ENCODE measurements at regions not wholly inside any gene's neighbourhood (a gene's known extent, or its start where the extent isn't known, plus 50 kb on each side); places are given as distances from the start of the nearest gene placed in this dataset.
"Not testable (repeated sequence)": the region's sequence is repeated elsewhere in the genome, so short reads cannot be mapped to it uniquely, and the experiment has no call there.

- no peaks in the 10 kb centered on the region for H4K20me1 ChIP-seq (ENCODE audit: control insufficient read depth, insufficient read depth, low read depth, low read length)
- H3K27ac ChIP-seq (ENCODE audit: low read depth, low read length), result no peak overlapping the region
- H3K4me2 ChIP-seq (ENCODE audit: low read length), result no peak overlapping the region
- no peak overlapping the region for H3K4me3 ChIP-seq (ENCODE audit: low read length)
- TF ChIP-seq EZH2phosphoT487 (IDR thresholded peaks at IDR 0.05; ENCODE audit: borderline replicate concordance, low read length) (no peak), CTCF (IDR thresholded peaks at IDR 0.05; ENCODE audit: low read depth, low read length, poor library complexity, severe bottlenecking) (no peak)
- no peaks in the 10 kb centered on the region for H3F3A ChIP-seq (ENCODE audit: control insufficient read depth, insufficient read depth)
- H3K79me2 ChIP-seq (ENCODE audit: control insufficient read depth, low read length), result no peaks in the 10 kb centered on the region
- no peaks in the 10 kb centered on the region for H3K4me1 ChIP-seq (ENCODE audit: control insufficient read depth, low read length)
- H3K27me3 ChIP-seq (ENCODE audit: control insufficient read depth, low read length), result no peaks in the 10 kb centered on the region
- H3K9me2 ChIP-seq (replicated peaks; ENCODE audit: control insufficient read depth, low read length), result no peaks in the 10 kb centered on the region
- no peaks in the 10 kb centered on the region for H3K36me3 ChIP-seq (ENCODE audit: control insufficient read depth, low read length)
- H3K9me3 ChIP-seq (ENCODE audit: control insufficient read depth, insufficient read depth, low read length), result no peaks in the 10 kb centered on the region
Measured at GRCh38 chr22:47406180-47406834, 643.9 kb downstream of the TBC1D22A start.

GRCh38 chr22:47405222-47405621, 642.8 kb downstream of the TBC1D22A start:
- not testable (repeated sequence) for H4K20me1 ChIP-seq (ENCODE audit: control insufficient read depth, insufficient read depth, low read depth, low read length); H3K79me2 ChIP-seq (ENCODE audit: control insufficient read depth, low read length); H3K4me2 ChIP-seq (ENCODE audit: low read length); H3K4me1 ChIP-seq (ENCODE audit: control insufficient read depth, low read length); H3F3A ChIP-seq (ENCODE audit: control insufficient read depth, insufficient read depth); H3K27me3 ChIP-seq (ENCODE audit: control insufficient read depth, low read length); H3K36me3 ChIP-seq (ENCODE audit: control insufficient read depth, low read length); H3K9me3 ChIP-seq (ENCODE audit: control insufficient read depth, insufficient read depth, low read length); H3K9me2 ChIP-seq (replicated peaks; ENCODE audit: control insufficient read depth, low read length); H3K27ac ChIP-seq (ENCODE audit: low read depth, low read length); H3K4me3 ChIP-seq (ENCODE audit: low read length)

- Histone ChIP-seq H3K27ac (ENCODE audit: low read depth, low read length) (no peak overlapping the region), H3K79me2 (ENCODE audit: control insufficient read depth, low read length) (no peaks in the 10 kb centered on the region), H3F3A (ENCODE audit: control insufficient read depth, insufficient read depth) (no peaks in the 10 kb centered on the region), H3K27me3 (ENCODE audit: control insufficient read depth, low read length) (no peaks in the 10 kb centered on the region), H3K9me2 (replicated peaks; ENCODE audit: control insufficient read depth, low read length) (no peaks in the 10 kb centered on the region), H3K4me2 (ENCODE audit: low read length) (no peak overlapping the region), H3K4me3 (ENCODE audit: low read length) (no peak overlapping the region), H3K36me3 (ENCODE audit: control insufficient read depth, low read length) (no peaks in the 10 kb centered on the region), H4K20me1 (ENCODE audit: control insufficient read depth, insufficient read depth, low read depth, low read length) (no peaks in the 10 kb centered on the region), H3K4me1 (ENCODE audit: control insufficient read depth, low read length) (no peaks in the 10 kb centered on the region), H3K9me3 (ENCODE audit: control insufficient read depth, insufficient read depth, low read length) (no peaks in the 10 kb centered on the region)
- TF ChIP-seq CTCF (IDR thresholded peaks at IDR 0.05; ENCODE audit: low read depth, low read length, poor library complexity, severe bottlenecking) (no peak), EZH2phosphoT487 (IDR thresholded peaks at IDR 0.05; ENCODE audit: borderline replicate concordance, low read length) (no peak)
Measured at GRCh38 chr22:47402876-47403525, 640.6 kb downstream of the TBC1D22A start.

GRCh38 chr22:47401976-47402770, 639.7 kb downstream of the TBC1D22A start:
- H4K20me1 ChIP-seq (ENCODE audit: control insufficient read depth, insufficient read depth, low read depth, low read length), result no peaks in the 10 kb centered on the region
- no peaks in the 10 kb centered on the region for H3K27me3 ChIP-seq (ENCODE audit: control insufficient read depth, low read length)
- H3K79me2 ChIP-seq (ENCODE audit: control insufficient read depth, low read length), result no peaks in the 10 kb centered on the region
- no peak overlapping the region for H3K27ac ChIP-seq (ENCODE audit: low read depth, low read length)
- H3K9me2 ChIP-seq (replicated peaks; ENCODE audit: control insufficient read depth, low read length), result no peaks in the 10 kb centered on the region
- H3K36me3 ChIP-seq (ENCODE audit: control insufficient read depth, low read length), result no peaks in the 10 kb centered on the region
- no peaks in the 10 kb centered on the region for H3F3A ChIP-seq (ENCODE audit: control insufficient read depth, insufficient read depth)
- no peak overlapping the region for H3K4me2 ChIP-seq (ENCODE audit: low read length)
- no peaks in the 10 kb centered on the region for H3K9me3 ChIP-seq (ENCODE audit: control insufficient read depth, insufficient read depth, low read length)
- H3K4me1 ChIP-seq (ENCODE audit: control insufficient read depth, low read length), result no peaks in the 10 kb centered on the region
- TF ChIP-seq CTCF (IDR thresholded peaks at IDR 0.05; ENCODE audit: low read depth, low read length, poor library complexity, severe bottlenecking) (no peak), EZH2phosphoT487 (IDR thresholded peaks at IDR 0.05; ENCODE audit: borderline replicate concordance, low read length) (no peak)
- no peak overlapping the region for H3K4me3 ChIP-seq (ENCODE audit: low read length)
